ENCODE measurements at regions not wholly inside any gene's neighbourhood (a gene's known extent, or its start where the extent isn't known, plus 50 kb on each side); places are given as distances from the start of the nearest gene placed in this dataset.

GRCh38 chr6:141269684-141270083, 863.0 kb upstream of the GJE1 start:
- Histone ChIP-seq H3K9me2 (replicated peaks; ENCODE audit: insufficient read depth, low read length) (no peaks in the 10 kb centered on the region), H3K4me3 (ENCODE audit: low read length) (no peak overlapping the region), H3K9ac (ENCODE audit: low read length) (no peak overlapping the region), H4K20me1 (ENCODE audit: insufficient read depth, low read length) (no peaks in the 10 kb centered on the region), H3K36me3 (replicated peaks; ENCODE audit: insufficient read depth, low read length) (no peaks in the 10 kb centered on the region), H3K4me2 (ENCODE audit: low read depth, low read length) (no peak overlapping the region), H3K9me3 (replicated peaks; ENCODE audit: insufficient read depth, low read length) (no peaks in the 10 kb centered on the region), H3K27me3 (replicated peaks; ENCODE audit: insufficient read depth, low read length) (no peaks in the 10 kb centered on the region), H3K27ac (ENCODE audit: low read length) (no peak overlapping the region), H3F3A (ENCODE audit: insufficient read depth, low read length) (no peaks in the 10 kb centered on the region), H3K79me2 (ENCODE audit: low read length) (no peaks in the 10 kb centered on the region), H3K4me1 (ENCODE audit: low read length) (no peaks in the 10 kb centered on the region), H2AFZ (ENCODE audit: low read length) (no peak overlapping the region)
- no peak for DNase-seq
- TF ChIP-seq EZH2 (optimal IDR thresholded peaks at IDR 0.05; ENCODE audit: low read depth, low read length) (no peak), EZH2phosphoT487 (IDR thresholded peaks at IDR 0.05; ENCODE audit: low read length) (no peak)
- TF ChIP-seq, protein P1, sequence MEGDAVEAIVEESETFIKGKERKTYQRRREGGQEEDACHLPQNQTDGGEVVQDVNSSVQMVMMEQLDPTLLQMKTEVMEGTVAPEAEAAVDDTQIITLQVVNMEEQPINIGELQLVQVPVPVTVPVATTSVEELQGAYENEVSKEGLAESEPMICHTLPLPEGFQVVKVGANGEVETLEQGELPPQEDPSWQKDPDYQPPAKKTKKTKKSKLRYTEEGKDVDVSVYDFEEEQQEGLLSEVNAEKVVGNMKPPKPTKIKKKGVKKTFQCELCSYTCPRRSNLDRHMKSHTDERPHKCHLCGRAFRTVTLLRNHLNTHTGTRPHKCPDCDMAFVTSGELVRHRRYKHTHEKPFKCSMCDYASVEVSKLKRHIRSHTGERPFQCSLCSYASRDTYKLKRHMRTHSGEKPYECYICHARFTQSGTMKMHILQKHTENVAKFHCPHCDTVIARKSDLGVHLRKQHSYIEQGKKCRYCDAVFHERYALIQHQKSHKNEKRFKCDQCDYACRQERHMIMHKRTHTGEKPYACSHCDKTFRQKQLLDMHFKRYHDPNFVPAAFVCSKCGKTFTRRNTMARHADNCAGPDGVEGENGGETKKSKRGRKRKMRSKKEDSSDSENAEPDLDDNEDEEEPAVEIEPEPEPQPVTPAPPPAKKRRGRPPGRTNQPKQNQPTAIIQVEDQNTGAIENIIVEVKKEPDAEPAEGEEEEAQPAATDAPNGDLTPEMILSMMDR (IDR thresholded peaks at IDR 0.05; ENCODE audit: low read length) = no peak

- H3K36me3 ChIP-seq (replicated peaks; ENCODE audit: insufficient read depth, low read length) = no peaks in the 10 kb centered on the region
- DNase-seq = no peak
- no peaks in the 10 kb centered on the region for H3K27me3 ChIP-seq (replicated peaks; ENCODE audit: insufficient read depth, low read length)
- no peaks in the 10 kb centered on the region for H3K9me3 ChIP-seq (replicated peaks; ENCODE audit: insufficient read depth, low read length)
- H3K4me3 ChIP-seq (ENCODE audit: low read length) = no peak overlapping the region
- TF ChIP-seq EZH2 (optimal IDR thresholded peaks at IDR 0.05; ENCODE audit: low read depth, low read length) = no peak
- TF ChIP-seq EZH2phosphoT487 (IDR thresholded peaks at IDR 0.05; ENCODE audit: low read length) = no peak
- H2AFZ ChIP-seq (ENCODE audit: low read length) = no peak overlapping the region
- H4K20me1 ChIP-seq (ENCODE audit: insufficient read depth, low read length) = no peaks in the 10 kb centered on the region
- H3K27ac ChIP-seq (ENCODE audit: low read length) = no peak overlapping the region
- no peaks in the 10 kb centered on the region for H3K79me2 ChIP-seq (ENCODE audit: low read length)
- no peaks in the 10 kb centered on the region for H3K9me2 ChIP-seq (replicated peaks; ENCODE audit: insufficient read depth, low read length)
- H3K4me1 ChIP-seq (ENCODE audit: low read length) = no peaks in the 10 kb centered on the region
- no peak overlapping the region for H3K4me2 ChIP-seq (ENCODE audit: low read depth, low read length)
- H3K9ac ChIP-seq (ENCODE audit: low read length) = no peak overlapping the region
- no peaks in the 10 kb centered on the region for H3F3A ChIP-seq (ENCODE audit: insufficient read depth, low read length)
Observed at GRCh38 chr6:141267420-141267819, 865.3 kb upstream of the GJE1 start.

- Histone ChIP-seq H3F3A (ENCODE audit: insufficient read depth, low read length) (no peaks in the 10 kb centered on the region), H3K9ac (ENCODE audit: low read length) (peak overlapping the region; percentile 54; the same call in 1 of the 2 replicates), H3K9me3 (replicated peaks; ENCODE audit: insufficient read depth, low read length) (no peaks in the 10 kb centered on the region), H4K20me1 (ENCODE audit: insufficient read depth, low read length) (no peaks in the 10 kb centered on the region), H3K27ac (ENCODE audit: low read length) (no peak overlapping the region), H3K4me1 (ENCODE audit: low read length) (no peaks in the 10 kb centered on the region), H2AFZ (ENCODE audit: low read length) (peak overlapping the region; percentile 59), H3K4me3 (ENCODE audit: low read length) (peak overlapping the region; percentile 64), H3K9me2 (replicated peaks; ENCODE audit: insufficient read depth, low read length) (no peaks in the 10 kb centered on the region), H3K36me3 (replicated peaks; ENCODE audit: insufficient read depth, low read length) (no peaks in the 10 kb centered on the region), H3K79me2 (ENCODE audit: low read length) (no peaks in the 10 kb centered on the region), H3K27me3 (replicated peaks; ENCODE audit: insufficient read depth, low read length) (no peaks in the 10 kb centered on the region), H3K4me2 (ENCODE audit: low read depth, low read length) (peak overlapping the region; percentile 77)
- DNase-seq = peak; percentile 37
- TF ChIP-seq, protein P1 (IDR thresholded peaks at IDR 0.05; ENCODE audit: low read length) = no peak
- no peak for TF ChIP-seq EZH2 (optimal IDR thresholded peaks at IDR 0.05; ENCODE audit: low read depth, low read length)
- no peak for TF ChIP-seq EZH2phosphoT487 (IDR thresholded peaks at IDR 0.05; ENCODE audit: low read length)
Observed at GRCh38 chr6:141265756-141266623, 866.7 kb upstream of the GJE1 start.

DNA sequence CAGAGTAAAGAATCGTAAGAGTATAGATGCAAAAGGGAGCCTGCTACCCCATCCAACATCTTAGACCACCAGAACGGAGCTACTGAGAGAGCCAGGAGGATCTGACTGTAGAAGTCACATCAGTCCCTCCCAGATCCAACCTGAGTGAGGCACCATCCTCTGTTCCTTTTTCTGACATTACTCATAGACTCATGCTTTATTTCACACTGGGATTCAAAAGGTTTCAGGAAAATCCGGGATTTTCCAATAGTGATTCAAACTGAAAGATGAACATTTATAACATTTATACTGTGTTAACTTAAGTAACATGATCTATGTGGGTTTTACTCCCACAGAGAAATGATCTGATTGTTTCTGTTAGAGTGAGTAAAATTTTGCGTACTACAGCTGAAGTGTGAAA, 868.6 kb upstream of the GJE1 start:
- H2AFZ ChIP-seq (ENCODE audit: low read length) = no peak overlapping the region
- H4K20me1 ChIP-seq (ENCODE audit: insufficient read depth, low read length) = no peaks in the 10 kb centered on the region
- H3K27me3 ChIP-seq (replicated peaks; ENCODE audit: insufficient read depth, low read length) = no peaks in the 10 kb centered on the region
- H3K4me3 ChIP-seq (ENCODE audit: low read length) = no peak overlapping the region
- no peak for DNase-seq
- H3K79me2 ChIP-seq (ENCODE audit: low read length) = no peaks in the 10 kb centered on the region
- H3K36me3 ChIP-seq (replicated peaks; ENCODE audit: insufficient read depth, low read length) = no peaks in the 10 kb centered on the region
- no peaks in the 10 kb centered on the region for H3K9me2 ChIP-seq (replicated peaks; ENCODE audit: insufficient read depth, low read length)
- TF ChIP-seq, protein P1 (IDR thresholded peaks at IDR 0.05; ENCODE audit: low read length) = no peak
- TF ChIP-seq EZH2 (optimal IDR thresholded peaks at IDR 0.05; ENCODE audit: low read depth, low read length) (no peak), EZH2phosphoT487 (IDR thresholded peaks at IDR 0.05; ENCODE audit: low read length) (no peak)
- H3F3A ChIP-seq (ENCODE audit: insufficient read depth, low read length) = no peaks in the 10 kb centered on the region
- no peaks in the 10 kb centered on the region for H3K4me1 ChIP-seq (ENCODE audit: low read length)
- H3K9me3 ChIP-seq (replicated peaks; ENCODE audit: insufficient read depth, low read length) = no peaks in the 10 kb centered on the region
- H3K9ac ChIP-seq (ENCODE audit: low read length) = no peak overlapping the region
- no peak overlapping the region for H3K27ac ChIP-seq (ENCODE audit: low read length)
- no peak overlapping the region for H3K4me2 ChIP-seq (ENCODE audit: low read depth, low read length)
